NCI-H526 (cell line): ENCODE measurements at regions not wholly inside any gene's neighbourhood (a gene's known extent, or its start where the extent isn't known, plus 50 kb on each side); places are given as distances from the start of the nearest gene placed in this dataset.

Source experiments
- DNase-seq, 2 experiments: peaks; one replicate each; lab custom pipeline; 2025; lab: John Stamatoyannopoulos, UW

DNA sequence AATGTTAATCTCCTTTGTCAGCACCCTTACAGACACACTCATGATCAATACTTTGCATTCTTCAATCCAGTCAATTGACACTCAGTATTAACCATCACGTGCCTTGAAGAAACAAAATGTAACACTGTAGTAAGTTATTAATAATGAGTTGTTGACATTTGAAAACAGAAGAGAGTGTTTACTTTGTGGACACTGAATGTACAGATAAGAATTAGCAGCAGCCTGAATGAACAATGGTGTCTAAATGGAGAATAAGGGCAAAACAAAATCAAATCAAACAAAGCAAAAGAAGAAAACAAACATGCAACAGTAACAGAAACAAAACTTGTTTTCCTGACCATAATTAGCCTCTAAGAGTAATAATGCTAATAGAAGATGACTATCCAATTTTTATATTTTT lies 1191.1 kb upstream of the MIR17HG start:
- no peak for DNase-seq

GRCh38 chr13:90168953-90169352 lies 1178.5 kb upstream of the MIR17HG start:
- DNase-seq: no peak

- DNase-seq: no peak
Measured at GRCh38 chr13:90170208-90170607, 1177.3 kb upstream of the MIR17HG start.

- no peak for DNase-seq
Measured at GRCh38 chr13:90171649-90172048, 1175.8 kb upstream of the MIR17HG start.

DNA sequence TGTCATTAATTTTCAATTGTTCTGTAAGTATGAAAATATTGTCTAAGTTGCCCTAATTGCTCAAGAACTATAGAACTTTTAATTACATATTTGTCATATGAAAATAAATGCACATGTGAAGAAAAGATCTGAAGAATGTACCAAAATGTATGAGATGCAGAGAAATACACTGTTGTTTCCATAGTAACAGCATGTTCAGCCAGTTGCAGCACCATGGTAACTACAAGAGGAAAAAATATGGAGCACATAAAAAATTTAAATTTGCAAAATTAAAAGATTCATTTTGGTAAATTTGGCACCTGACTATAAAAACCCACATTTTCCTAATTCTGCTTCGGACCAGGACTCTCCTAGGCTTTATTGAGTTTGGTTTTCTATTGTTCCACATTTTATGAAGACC lies 1170.0 kb upstream of the MIR17HG start:
- no peak for DNase-seq

DNA sequence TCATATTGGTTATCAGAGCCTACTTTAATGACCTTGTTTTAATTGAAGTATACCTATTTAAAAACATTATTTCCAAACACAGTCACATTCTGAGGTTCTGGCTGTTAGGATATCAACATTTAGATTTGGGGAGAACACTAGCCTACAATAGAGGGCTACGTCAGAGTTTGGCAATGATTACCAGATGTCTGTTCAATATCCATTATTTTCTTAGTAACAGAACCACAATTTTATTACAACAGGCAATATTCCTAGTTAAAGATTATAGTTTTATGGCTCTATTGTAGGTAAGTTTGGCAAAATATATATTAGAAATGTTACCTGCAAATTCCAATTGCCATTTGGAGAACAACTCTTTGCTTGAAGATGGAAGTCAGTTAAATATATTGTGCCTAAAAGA lies 1163.1 kb upstream of the MIR17HG start:
- no peak for DNase-seq

DNA sequence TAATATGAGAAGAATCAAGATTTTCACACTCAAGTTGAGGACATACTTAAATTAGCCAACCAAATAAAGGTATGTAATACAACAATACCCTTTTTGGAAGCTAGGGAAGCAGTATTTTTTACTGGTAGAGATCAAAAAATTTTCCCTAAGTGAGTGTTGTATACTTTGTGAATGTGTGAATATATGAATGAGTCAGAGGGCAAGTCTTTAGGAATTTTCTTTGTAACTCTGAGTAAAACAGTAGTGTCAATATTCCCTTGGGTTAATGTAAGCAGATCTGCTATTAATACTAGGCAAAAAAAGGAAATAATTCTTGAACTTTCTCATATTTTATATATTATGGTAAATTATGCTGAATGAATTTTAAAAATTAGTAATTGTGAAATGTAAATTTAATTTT lies 1161.8 kb upstream of the MIR17HG start:
- no peak for DNase-seq

DNA sequence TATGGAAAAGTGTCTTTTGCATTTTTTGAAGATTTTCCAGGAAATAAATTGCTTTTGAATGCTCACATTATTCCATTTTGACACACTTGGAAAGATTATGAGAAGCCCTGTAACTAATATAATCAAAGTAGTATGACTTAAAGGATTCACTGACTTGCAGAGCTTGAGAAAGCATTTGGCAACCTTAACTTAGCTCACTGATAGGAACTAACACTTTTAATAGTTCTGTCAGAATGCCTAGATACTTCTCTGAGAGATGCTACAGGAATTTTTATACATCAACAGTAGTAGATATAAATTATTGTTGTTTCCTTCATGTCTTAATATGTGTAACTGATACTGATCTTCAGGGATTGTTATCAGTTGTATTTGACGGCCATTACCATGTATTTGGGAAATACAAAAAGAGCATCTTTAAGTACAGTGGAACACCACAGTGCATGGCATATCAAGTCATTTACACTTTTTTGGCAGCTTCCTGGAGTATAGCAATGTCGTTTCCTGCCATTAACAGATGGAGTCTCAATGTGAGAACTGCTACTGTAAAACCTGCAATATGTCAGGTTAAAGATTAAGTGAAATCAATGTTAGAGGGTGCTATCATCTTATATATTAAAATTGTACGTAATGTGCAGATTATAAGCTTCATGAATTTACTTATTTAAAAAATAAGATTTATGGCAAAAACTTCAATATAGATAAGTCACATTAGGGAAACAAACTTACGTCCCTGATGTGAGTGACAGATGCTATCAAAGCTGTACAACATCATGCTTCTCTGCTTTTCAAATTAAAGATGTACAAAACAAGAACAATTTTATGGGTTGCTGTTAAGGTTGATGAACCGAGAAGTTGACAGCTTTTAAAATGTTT lies 1159.8 kb upstream of the MIR17HG start:
- DNase-seq: no peak

DNA sequence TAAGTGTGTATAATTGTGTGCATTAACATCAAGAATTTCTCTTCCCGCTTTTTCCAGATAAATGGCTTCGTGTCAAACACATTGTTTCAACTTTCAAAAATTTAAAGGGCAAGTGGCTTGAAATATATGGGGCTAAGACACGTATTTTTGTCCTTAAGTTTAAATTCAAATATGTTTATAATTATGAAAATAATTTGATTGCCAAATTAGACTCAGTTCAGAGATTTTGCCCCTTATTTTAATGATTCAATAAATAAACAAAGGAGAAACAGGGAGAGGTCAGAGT lies 1159.2 kb upstream of the MIR17HG start:
- no peak for DNase-seq

- no peak for DNase-seq
Measured at GRCh38 chr13:90197722-90198121, 1149.8 kb upstream of the MIR17HG start.

DNA sequence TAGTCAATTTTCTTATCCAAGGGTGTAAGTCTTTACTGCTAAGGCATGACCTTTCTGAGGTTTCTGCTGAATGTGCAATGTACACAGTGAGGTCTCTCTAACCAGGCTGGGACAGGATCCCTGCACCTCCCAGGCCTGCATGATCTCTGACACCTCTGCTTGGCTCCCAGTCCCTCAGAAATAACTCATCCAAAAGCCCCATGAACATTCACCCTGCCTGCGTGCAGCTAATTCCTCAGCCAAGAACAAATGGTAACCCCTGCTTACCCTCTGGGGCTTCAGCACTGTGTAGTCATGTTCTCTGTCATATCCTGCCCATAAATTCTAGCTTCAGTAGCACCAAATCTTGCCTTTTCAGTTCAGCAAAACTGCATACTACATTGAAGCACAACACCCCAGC lies 1146.3 kb upstream of the MIR17HG start:
- DNase-seq: no peak

- no peak for DNase-seq
Measured at GRCh38 chr13:90201676-90202460, 1145.6 kb upstream of the MIR17HG start.

GRCh38 chr13:90205081-90205480 lies 1142.4 kb upstream of the MIR17HG start:
- DNase-seq: no peak

- no peak for DNase-seq
Measured at GRCh38 chr13:90205911-90206310, 1141.6 kb upstream of the MIR17HG start.

DNA sequence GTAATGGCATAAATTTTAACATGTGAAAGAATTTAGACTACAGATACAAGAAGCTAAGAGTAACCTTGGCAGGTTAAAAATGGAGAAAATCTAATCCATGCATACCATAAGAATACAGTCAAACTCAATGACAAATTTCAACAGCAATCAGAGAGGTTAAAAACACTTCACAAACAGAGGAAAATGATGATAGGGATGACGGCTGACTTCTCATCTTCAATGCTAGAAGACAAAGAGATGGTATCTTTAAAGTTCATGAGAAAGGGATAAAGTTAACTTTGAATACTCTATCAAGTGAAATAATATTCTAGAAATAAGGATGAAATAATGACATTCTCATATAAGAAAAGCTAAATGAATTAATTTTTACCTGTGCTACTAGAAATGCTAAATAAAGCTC lies 1130.2 kb upstream of the MIR17HG start:
- no peak for DNase-seq

- no peak for DNase-seq
Measured at GRCh38 chr13:90222758-90223157, 1124.7 kb upstream of the MIR17HG start.

- no peak for DNase-seq
Measured at GRCh38 chr13:90230311-90230710, 1117.2 kb upstream of the MIR17HG start.

GRCh38 chr13:90232291-90232690 lies 1115.2 kb upstream of the MIR17HG start:
- DNase-seq: no peak

DNA sequence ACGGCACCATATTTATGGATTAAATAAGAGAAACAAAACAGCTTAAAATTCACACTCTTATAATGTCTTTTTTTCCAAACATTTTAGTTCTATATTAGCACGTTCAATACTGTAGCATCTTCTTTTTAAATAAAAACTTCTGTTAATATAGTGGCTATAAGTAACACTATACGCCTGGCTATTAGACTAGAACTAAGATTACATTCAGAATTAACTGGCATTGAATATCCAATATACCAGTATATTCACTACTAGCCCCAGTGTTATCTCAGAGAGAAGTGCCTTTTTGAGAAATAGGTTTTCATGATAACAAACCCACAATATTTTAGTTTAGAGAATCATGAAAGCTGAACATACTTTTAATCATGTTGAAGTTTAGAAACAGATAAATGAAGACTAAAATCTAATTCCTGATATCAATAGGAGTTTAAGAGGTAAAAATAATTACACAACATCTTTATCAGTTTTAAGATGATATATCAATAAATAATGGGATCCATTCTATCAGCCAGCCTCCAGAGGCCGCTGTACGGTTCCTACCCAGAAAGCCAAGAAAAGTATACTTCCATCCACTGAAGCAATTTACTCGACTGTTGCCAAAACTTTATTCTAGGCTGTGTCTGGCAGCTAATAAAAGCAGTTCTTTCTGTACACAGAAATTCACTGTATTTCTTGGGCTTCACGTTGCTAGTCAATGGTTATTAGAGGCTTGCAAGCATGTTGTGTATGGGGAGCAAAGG lies 1113.4 kb upstream of the MIR17HG start:
- DNase-seq: peak in 1 of 2 experiments; percentile 20

DNA sequence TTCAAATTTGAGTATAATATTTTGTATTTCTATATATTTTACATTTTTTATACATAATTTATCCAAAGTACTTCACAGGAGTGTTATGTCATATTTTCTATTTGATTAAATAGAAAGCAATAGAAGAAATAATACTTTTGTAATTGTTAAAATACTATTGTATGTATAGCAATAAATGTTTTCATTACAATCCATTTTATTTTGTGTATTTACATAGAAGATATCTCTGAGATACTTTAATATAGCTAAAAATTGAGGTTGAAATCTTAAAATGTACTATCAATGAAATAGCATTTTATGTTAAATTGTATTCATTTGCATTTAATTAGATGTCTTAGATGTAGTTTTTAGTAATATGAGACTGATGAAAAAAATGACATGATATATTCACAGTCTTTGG lies 1109.6 kb upstream of the MIR17HG start:
- no peak for DNase-seq

GRCh38 chr13:90238413-90238812 lies 1109.1 kb upstream of the MIR17HG start:
- DNase-seq: no peak

DNA sequence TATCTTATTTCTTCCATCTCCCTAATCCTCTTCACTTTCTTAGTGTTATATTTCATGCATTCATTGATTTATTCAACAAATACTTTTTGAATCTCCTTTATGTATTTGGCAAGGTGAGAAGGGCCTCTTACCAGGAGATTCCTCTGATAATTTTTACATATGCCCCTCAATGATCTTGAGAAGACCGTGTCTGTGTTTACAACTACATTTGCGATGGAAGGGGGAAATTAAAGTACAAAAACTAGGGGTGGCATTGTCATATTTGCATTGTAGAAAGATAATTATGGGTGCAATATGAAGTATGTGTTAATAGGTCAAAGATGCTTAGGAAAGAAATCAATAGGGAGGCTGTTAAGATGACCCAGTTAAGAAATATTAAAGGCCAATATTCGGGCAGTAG lies 1108.4 kb upstream of the MIR17HG start:
- DNase-seq: no peak

DNA sequence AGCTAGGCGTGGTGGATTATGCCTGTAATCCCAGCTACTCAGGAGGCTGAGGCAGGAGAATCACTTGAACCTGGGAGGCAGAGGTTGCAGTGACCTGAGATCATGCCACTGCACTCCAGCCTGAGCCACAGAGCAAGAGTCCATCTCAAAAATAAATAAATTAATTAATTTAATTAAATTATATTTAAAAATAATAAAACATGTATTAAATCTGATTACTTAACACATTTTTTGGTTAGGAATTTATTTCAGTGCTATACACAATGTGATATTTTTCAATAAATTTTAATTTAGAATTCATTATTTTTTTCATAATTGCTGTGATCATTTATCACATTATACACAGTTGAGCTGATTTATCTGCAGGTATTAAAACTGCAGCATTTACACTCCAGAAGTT lies 1101.5 kb upstream of the MIR17HG start:
- DNase-seq: no peak
